GM12892 (cell line): ENCODE measurements at regions not wholly inside any gene's neighbourhood (a gene's known extent, or its start where the extent isn't known, plus 50 kb on each side); places are given as distances from the start of the nearest gene placed in this dataset.

ENCODE experiments used
- POLR2A ChIP-seq: IDR thresholded peaks from 2 replicates; pipeline ENCODE4 v1.6.1; 2011; ENCODE audit warnings: low read depth, low read length, control low read depth
- POLR2AphosphoS5 ChIP-seq: IDR thresholded peaks from 2 replicates; pipeline ENCODE4 v1.6.1; 2011; ENCODE audit warnings: low read depth, low read length, control low read depth

DNA sequence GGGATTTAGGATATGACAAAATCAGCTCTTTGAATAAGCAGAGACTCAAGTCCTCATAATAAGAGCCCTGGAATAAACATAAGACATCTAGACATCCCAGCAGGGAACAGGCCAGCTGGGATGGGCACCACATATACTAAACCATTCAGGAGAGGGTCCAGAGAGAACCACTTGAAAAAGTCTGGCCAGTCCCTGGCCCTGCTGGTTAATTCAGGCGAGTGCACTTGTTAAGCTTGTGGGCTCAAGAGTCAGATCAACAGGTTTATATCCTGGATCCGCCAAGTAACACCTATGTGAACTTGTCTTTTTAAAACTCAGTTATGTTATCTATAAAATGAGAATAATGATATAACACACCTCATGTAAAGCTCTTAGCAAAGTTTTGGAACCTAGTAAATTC, 63.3 kb downstream of the CAVIN4 start:
- TF ChIP-seq POLR2A (no peak), POLR2AphosphoS5 (no peak)
